ENCODE measurements at regions not wholly inside any gene's neighbourhood (a gene's known extent, or its start where the extent isn't known, plus 50 kb on each side); places are given as distances from the start of the nearest gene placed in this dataset.

- CTCF ChIA-PET, result no interaction called here
- no peak for TF ChIP-seq CTCF (IDR thresholded peaks at IDR 0.05)
- Mint-ChIP-seq H3K36me3 (ENCODE audit: low read depth) (no peaks in the 10 kb centered on the region), H3K27ac (no peak overlapping the region), H3K4me1 (ENCODE audit: low read depth) (no peaks in the 10 kb centered on the region), H3K4me3 (no peak overlapping the region), H3K9me3 (peaks cover 9% of the 10 kb centered on the region), H3K27me3 (no peaks in the 10 kb centered on the region)
- DNase-seq, result no peak
- POLR2A ChIA-PET, result no interaction called here
- intact Hi-C loops (cut with micrococcal nuclease), result no loop called here
- ATAC-seq, result no peak
Observed at GRCh38 chr14:27236601-27237000, 638.8 kb upstream of the NOVA1 start.

GRCh38 chr14:27242874-27243273, 645.0 kb upstream of the NOVA1 start:
- Mint-ChIP-seq H3K4me3 (no peak overlapping the region), H3K27ac (no peak overlapping the region), H3K27me3 (no peaks in the 10 kb centered on the region), H3K36me3 (ENCODE audit: low read depth) (no peaks in the 10 kb centered on the region), H3K4me1 (ENCODE audit: low read depth) (no peaks in the 10 kb centered on the region), H3K9me3 (peaks cover 18% of the 10 kb centered on the region)
- intact Hi-C loops (cut with micrococcal nuclease), result no loop called here
- TF ChIP-seq CTCF (IDR thresholded peaks at IDR 0.05), result no peak
- no peak for DNase-seq
- ChIA-PET POLR2A (no interaction called here), CTCF (no interaction called here)
- ATAC-seq, result no peak

- Mint-ChIP-seq H3K27ac (no peak overlapping the region), H3K4me3 (no peak overlapping the region), H3K4me1 (ENCODE audit: low read depth) (no peaks in the 10 kb centered on the region), H3K27me3 (no peaks in the 10 kb centered on the region), H3K9me3 (peaks cover 19% of the 10 kb centered on the region), H3K36me3 (ENCODE audit: low read depth) (no peaks in the 10 kb centered on the region)
- DNase-seq (no peak), ATAC-seq (no peak)
- POLR2A ChIA-PET, result no interaction called here
- CTCF ChIA-PET, result no interaction called here
- TF ChIP-seq CTCF (IDR thresholded peaks at IDR 0.05), result no peak
- intact Hi-C loops (cut with micrococcal nuclease), result no loop called here
Observed at GRCh38 chr14:27243365-27243764, 645.5 kb upstream of the NOVA1 start.

- Mint-ChIP-seq H3K36me3 (ENCODE audit: low read depth) (no peaks in the 10 kb centered on the region), H3K9me3 (peaks cover 31% of the 10 kb centered on the region), H3K4me1 (ENCODE audit: low read depth) (no peaks in the 10 kb centered on the region), H3K4me3 (no peak overlapping the region), H3K27me3 (no peaks in the 10 kb centered on the region), H3K27ac (no peak overlapping the region)
- DNase-seq (no peak), ATAC-seq (no peak)
- ChIA-PET POLR2A (no interaction called here), CTCF (no interaction called here)
- intact Hi-C loops (cut with micrococcal nuclease), result no loop called here
- TF ChIP-seq CTCF (IDR thresholded peaks at IDR 0.05), result no peak
Observed at GRCh38 chr14:27245947-27246346, 648.1 kb upstream of the NOVA1 start.

- H3K4me1 Mint-ChIP-seq (ENCODE audit: low read depth), result no peaks in the 10 kb centered on the region
- ChIA-PET CTCF (no interaction called here), POLR2A (no interaction called here)
- H3K27me3 Mint-ChIP-seq, result no peaks in the 10 kb centered on the region
- H3K36me3 Mint-ChIP-seq (ENCODE audit: low read depth), result no peaks in the 10 kb centered on the region
- intact Hi-C loops (cut with micrococcal nuclease), result no loop called here
- no peak overlapping the region for H3K27ac Mint-ChIP-seq
- TF ChIP-seq CTCF (IDR thresholded peaks at IDR 0.05), result no peak
- DNase-seq, result no peak
- H3K4me3 Mint-ChIP-seq, result no peak overlapping the region
- peaks cover 29% of the 10 kb centered on the region for H3K9me3 Mint-ChIP-seq
- ATAC-seq, result no peak
Observed at GRCh38 chr14:27253966-27254365, 656.1 kb upstream of the NOVA1 start.

Data from activated CD8-positive, alpha-beta T cell treated with anti-CD3 and anti-CD28 coated beads for 36 hours (primary cell).